AG09309 (cell line): ENCODE measurements at regions not wholly inside any gene's neighbourhood (a gene's known extent, or its start where the extent isn't known, plus 50 kb on each side); places are given as distances from the start of the nearest gene placed in this dataset.
"Not testable (repeated sequence)": the region's sequence is repeated elsewhere in the genome, so short reads cannot be mapped to it uniquely, and the experiment has no call there.

Experiments
- DNase-seq: peaks from one replicate; pipeline ENCODE4 v3.0.0-alpha.2; 2010; ENCODE audit warnings: low read depth
- H3K4me3 ChIP-seq: 2 replicates; pipeline ENCODE4 v1.5.1; 2011; ENCODE audit warnings: mild to moderate bottlenecking, low read depth, low read length, moderate library complexity; ENCODE audit not compliant: control insufficient read depth
- TF ChIP-seq, protein P1 (sequence below): IDR thresholded peaks from 2 replicates; pipeline ENCODE4 v1.5.1; 2011; ENCODE audit warnings: mild to moderate bottlenecking, low read depth, low read length, inconsistent platforms; ENCODE audit not compliant: insufficient read depth, control insufficient read depth; ENCODE audit errors: missing control alignments

DNA sequence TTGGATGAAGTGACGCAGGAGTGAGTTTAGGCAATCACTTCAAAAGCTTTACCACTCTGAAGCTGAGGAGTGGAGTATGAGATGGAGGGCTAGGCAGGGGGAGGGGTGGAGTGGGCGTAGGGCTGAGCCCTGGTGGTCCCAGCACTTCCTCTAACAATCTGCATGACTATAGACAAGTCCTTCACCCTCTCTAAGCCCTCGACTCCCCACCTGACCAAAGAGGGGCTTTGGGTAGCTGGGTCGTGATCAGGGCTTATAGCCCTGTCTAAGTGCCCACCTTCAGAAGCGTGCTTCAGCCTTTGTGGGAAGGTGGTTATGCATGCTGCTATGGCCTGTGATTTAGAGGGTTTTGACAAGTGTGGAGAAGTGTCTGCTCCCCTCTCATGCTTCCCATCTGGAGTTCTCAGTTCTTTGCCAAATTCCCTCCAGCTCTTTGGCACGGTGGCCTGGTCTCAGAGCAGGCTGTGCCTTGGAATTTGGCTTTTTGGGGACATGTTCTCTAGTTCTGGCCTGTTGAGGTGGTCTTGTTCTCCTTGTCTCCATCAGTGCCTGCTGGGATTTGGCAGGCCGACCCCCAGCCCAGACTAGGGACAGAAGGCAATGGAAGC, 53.0 kb downstream of the ACTBL2 start:
- TF ChIP-seq, protein P1, sequence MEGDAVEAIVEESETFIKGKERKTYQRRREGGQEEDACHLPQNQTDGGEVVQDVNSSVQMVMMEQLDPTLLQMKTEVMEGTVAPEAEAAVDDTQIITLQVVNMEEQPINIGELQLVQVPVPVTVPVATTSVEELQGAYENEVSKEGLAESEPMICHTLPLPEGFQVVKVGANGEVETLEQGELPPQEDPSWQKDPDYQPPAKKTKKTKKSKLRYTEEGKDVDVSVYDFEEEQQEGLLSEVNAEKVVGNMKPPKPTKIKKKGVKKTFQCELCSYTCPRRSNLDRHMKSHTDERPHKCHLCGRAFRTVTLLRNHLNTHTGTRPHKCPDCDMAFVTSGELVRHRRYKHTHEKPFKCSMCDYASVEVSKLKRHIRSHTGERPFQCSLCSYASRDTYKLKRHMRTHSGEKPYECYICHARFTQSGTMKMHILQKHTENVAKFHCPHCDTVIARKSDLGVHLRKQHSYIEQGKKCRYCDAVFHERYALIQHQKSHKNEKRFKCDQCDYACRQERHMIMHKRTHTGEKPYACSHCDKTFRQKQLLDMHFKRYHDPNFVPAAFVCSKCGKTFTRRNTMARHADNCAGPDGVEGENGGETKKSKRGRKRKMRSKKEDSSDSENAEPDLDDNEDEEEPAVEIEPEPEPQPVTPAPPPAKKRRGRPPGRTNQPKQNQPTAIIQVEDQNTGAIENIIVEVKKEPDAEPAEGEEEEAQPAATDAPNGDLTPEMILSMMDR = no peak
- H3K4me3 ChIP-seq = no peak overlapping the region

DNA sequence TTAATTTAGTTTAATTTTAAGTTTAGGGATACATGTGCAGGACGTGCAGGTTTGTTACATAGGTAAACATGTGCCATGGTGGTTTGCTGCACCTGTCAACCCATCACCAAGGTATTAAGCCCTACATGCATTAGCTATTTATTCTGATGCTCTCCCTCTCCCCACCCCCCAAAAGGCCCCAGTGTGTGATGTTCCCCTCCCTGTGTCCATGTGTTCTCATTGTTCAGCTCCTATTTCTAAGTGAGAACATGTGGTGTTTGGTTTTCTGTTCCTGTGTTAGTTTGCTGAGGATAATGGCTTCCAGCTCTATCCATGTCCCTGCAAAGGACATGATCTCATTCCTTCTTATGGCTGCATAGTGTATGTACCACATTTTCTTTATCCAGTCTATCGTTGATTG, 53.6 kb downstream of the ACTBL2 start:
- DNase-seq, H3K4me3 ChIP-seq: not testable (repeated sequence)

More for the DNA sequence above, 53.0 kb downstream of the ACTBL2 start:
- DNase-seq = no peak

DNA sequence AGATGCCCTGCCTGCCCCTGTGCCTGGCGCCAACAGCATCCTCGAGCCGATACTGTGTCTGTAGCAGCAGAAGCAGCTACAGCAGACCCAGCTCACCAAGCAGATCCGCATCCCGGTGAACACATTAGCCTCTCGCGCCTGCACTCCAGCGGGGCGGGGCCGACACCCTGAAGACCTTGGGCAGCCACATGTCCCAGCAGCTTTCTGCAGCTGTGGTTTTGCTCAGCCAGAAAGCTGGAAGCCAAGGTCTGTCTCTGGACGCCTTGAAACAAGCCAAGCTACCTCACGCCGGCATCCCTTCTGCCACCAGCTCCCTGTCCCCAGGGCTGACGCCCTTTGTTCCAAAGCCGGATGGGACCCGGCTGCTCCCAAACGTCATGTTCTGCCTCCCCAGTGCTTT, 59.6 kb downstream of the ACTBL2 start:
- no peak for DNase-seq
- no peak overlapping the region for H3K4me3 ChIP-seq
- TF ChIP-seq, protein P1 = no peak

DNA sequence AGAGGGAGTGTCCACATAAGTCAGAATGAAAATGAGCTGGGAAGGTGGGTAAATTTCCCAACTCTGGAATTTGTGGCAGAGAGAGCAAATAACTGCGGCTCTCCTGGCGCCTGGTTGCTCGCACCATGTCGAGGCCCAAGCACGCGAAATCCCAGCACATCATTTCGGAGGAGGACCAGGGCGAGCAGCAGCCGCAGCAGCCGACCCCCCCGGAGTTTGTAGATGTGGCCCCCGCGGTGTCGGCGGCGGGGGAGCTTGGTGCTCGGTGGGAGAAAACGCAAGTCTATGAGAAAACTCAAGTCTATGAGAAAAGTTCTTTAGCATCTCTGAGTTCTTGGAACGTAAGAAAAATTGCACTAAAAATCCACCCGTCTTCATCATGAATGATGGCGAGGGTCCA, 60.3 kb downstream of the ACTBL2 start:
- no peak overlapping the region for H3K4me3 ChIP-seq
- DNase-seq = no peak
- TF ChIP-seq, protein P1 = no peak

DNA sequence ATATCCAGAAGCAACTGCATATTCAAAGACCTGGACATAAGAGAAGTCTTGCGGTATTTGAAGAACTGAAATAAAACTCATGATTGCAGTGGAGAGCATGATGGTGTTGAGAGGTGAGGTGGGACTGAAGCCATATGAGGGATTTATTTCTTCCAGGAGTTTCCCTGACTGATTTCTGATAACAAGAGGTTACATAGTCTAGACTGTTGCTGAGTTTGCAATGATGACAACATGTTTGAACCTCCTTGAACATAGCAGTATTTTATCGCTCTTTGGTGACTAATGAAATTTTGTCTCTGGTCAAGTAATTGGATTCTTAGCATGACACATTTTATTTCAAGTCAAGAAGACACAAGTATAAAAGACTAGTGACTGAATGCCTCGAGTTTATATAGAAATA, 61.8 kb downstream of the ACTBL2 start:
- H3K4me3 ChIP-seq = no peak overlapping the region
- TF ChIP-seq, protein P1 = no peak
- DNase-seq = no peak

DNA sequence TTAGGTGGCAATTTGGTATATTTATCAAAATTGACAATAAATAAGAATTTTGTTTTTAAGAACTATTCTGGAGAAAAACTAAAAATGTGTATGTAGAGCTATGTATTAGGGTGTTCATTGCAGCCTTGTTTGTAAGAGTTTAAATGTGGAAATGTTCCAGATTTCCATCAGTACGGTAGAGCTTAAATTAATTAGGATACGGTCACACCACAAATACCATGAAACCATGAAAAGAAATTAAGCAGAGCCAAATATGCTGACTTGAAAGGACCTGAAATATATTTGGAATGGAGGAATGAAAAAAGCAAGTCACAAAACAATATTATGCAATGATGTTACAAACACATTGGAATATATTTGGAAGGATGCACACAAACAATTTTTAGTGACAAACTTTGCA, 64.6 kb downstream of the ACTBL2 start:
- TF ChIP-seq, protein P1 = no peak
- no peak for DNase-seq
- H3K4me3 ChIP-seq = no peak overlapping the region

DNA sequence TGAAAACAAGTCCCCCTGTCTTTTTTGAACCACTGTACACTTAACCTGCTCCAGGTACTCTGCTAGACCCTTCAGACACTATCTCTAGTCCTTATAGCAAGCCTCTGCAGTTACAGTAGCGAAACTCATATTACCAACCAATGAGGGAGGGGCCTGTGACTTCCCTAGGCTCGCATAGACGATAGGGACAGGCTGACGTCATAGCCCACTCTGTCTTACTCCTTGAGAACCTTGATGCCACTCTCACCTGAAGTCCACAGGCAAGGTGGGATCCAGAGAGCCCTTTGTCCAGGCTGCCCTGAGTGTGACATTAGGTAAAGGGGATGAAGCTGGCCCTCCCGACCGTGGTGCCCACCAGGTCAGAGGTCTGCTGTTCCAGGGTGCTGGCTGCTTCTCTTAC, 65.3 kb downstream of the ACTBL2 start:
- TF ChIP-seq, protein P1 = no peak
- H3K4me3 ChIP-seq = no peak overlapping the region
- no peak for DNase-seq
